HG02973 (cell line): ENCODE measurements at regions not wholly inside any gene's neighbourhood (a gene's known extent, or its start where the extent isn't known, plus 50 kb on each side); places are given as distances from the start of the nearest gene placed in this dataset.
"Not testable (repeated sequence)": the region's sequence is repeated elsewhere in the genome, so short reads cannot be mapped to it uniquely, and the experiment has no call there.

Experiments used
- ATAC-seq: cut with Tn5 transposase; IDR thresholded peaks from one replicate; pipeline ENCODE4 v1.9.1; 2021; ENCODE audit warnings: moderate library complexity; ENCODE audit not compliant: unreplicated experiment

DNA sequence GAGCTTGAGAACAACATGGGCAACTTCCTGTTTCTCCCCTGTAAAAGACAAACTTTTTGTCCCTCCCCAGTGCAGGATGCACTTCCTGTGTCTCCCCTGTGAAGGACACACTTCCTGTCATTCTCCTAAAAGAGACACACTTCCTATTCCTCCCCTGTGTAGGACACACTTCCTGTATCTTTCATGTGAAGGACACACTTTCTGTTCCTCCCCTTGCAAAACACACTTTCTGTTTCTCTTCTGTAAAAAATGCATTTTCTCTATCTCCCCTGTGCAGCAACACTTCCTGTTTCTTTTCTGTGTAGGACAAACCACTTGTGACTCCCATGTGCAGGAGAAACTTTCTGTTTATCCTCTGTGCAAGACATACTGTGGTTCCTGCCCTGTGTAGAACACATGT, 488.6 kb upstream of the USP9Y start:
- ATAC-seq = no peak

DNA sequence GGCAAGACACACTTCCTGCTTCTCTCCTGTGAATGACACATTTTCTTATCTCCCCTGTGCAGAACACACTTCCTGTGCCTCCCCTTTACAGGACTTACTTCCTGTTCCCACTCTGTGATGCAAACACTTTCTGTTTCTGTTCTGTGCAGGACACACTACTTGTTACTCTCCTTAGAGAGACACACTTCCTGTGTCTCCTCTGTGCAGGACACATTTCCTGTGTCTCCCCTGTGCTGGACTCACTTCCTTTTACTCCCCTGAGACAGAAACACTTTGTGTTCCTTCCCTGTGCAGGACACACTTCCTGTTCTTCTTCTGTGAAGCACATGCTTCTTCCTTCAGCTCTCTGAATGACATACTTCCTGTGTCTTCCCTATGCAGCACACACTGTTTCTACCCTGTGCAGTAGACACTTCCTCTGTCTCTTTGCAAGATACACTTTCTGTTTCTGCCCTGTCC, 485.4 kb upstream of the USP9Y start:
- ATAC-seq = no peak

DNA sequence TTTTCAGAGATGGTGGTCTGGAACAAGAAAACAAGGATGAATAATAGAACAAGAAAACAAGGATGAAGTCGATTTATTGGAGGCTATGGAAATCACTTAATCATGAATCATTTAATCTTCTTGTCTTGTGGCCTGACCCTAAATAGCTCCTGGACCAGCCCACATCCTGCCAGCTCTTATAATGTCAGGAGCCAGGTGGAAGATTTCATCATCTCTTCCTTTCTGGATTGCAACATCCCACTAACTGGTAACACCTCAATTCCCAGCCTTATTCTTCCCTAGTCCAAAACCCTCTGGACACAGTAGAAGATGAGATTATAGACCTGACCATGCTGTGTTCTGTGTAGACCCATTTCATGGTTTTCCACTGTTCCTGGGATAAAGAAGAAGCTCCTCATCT, 470.1 kb upstream of the USP9Y start:
- ATAC-seq = no peak

DNA sequence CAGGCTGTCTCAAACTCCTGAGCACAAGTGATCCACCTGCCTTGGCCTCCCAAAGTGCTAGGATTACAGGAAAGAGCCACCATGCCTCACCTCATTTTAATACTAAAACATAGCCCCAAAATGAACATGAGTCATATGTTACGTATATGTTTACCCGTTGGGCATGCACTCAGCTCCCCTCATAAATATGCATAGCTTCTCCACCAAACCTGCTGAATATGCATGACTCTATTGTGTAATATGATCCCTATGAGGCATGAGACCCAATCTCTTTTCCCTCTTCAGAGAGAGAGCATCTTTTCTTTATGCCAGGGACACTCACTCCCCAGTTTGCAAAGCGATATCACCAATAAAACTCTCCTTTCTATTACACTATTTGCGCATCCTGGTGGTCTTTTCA, 464.6 kb upstream of the USP9Y start:
- ATAC-seq = no peak

DNA sequence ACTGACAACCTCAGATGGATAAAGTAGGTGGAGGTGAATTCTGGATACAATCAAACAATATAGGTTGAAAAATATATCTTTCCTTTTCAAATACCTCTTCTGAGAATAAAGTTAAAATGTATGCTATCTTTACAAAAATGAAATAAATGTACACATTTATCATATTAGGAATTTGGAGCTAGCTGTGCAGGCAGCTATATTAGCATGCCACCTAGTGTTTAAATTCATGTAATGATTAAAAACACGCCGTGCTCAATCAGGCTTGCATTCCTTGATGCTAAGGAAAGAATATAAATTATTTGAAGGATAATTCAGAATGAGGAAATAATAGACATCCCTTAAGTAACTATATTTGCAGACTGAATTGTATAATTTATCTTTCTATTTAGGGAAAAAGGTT, 460.7 kb upstream of the USP9Y start:
- not testable (repeated sequence) for ATAC-seq

- ATAC-seq = no peak
Measured at GRCh38 chrY:12244146-12244545, 456.9 kb upstream of the USP9Y start.

DNA sequence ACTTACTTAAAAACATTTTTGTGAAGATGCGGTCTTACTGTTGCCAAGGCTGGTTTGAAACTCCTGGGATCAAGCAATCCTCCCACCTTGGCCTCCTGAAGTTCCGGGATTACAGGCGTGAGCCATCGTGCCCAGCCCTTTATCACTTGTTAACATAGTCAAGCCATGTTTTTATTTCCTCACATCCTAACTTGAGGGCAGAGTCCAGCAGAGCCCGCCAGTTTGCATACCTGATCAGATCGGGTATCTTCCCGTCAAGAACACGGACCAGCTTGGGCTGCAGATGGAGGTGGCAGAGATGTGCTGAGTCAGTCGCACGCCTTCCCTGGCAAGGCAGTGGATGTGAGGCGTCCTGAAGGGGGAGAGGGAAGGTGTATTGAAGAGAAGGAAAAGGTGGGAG, 447.3 kb upstream of the USP9Y start:
- ATAC-seq = no peak

GRCh38 chrY:12271162-12271561, 429.9 kb upstream of the USP9Y start:
- ATAC-seq = no peak

GRCh38 chrY:12285608-12286007, 415.4 kb upstream of the USP9Y start:
- no peak for ATAC-seq

DNA sequence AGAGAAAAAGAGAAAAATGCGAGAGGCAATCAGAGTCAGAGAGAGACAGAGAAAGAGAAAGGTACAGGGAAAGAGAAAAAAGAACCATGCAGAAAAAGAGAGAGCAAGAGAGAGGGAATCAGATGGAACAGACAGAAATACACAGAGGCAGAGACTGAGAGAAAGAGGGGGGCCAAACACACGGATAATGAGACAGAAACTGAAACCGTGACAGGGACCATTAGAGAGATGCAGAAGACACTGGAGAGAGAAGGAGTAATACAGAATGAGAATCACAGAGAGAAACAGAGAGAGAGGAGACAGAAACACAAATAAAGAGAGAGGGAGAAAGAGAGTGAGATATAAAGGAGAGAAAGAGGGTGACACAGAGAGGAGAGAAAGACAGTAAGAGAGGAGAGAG, 412.1 kb upstream of the USP9Y start:
- no peak for ATAC-seq

DNA sequence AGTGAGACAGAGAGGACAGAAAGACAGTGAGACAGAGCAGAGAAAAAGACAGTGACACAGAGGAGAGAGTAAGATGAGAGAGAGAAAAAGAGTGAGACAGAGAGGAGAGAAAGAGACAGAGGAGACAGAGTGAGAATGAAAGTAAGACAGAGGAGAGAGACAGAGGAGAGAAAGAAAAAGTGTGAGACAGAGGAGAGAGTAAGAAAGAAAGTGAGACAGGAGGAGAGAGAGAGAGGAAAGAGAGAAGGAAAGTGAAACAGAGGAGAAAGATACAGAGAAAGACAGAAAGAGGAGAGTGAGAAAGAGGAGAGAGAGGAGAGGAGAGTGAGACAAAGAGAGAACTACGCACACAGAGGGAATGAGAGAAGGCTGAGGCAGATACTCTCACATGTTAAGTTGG, 411.6 kb upstream of the USP9Y start:
- ATAC-seq = no peak

DNA sequence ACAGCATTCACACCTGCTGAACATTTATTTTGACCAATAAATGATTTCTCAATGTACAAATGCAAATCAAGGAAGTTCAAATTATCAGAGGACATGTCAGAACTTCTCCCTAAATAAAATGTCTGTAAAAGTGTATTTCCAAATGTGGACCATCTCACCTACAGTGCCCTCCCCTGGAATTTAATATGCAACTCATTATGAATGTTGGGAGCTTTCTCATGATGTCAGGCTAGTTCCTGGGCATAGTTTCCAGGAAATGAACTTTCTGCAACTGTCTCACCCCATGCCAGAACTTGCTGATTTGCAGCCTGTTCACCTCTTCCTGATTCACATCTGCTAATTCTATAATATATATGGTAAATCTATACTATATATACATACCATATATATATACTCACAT, 408.5 kb upstream of the USP9Y start:
- no peak for ATAC-seq

DNA sequence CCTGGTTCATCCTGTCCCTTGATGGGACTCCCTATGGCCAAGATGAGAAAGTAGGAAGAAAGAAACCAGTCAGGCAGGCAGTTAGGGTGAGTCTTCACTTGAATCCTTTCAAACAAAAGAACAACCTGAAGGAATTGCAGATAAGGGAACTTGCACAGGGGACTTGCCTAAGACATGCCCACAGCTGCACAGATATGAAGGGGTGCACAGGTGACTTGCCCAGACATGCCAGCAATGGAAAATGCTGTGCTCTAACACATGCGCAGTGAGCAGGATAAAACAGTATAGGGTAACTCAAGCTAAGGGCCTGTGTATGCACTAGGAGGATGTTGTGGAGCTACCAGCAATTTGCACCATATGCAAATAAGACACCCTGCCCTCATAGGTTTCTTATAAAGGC, 404.6 kb upstream of the USP9Y start:
- no peak for ATAC-seq

GRCh38 chrY:12299796-12300195, 401.2 kb upstream of the USP9Y start:
- not testable (repeated sequence) for ATAC-seq

DNA sequence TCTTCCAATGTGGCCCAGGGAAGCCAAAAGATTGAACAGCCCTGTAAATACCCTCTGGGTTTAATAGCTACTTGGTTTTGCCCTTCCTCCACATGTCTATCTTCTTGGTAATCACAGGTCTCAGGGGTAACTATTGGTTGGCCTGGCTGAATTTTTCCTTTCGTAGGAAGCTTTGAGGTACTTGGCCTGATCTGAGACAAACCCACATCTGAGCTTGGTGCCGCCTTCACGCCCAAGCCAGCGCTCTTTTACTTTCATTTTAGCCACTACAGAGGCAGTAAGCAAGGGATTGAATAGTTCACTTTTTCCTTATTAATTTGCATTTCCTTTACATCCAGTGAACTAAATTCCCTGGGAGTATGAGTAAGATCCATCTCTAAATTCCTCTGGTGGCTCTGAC, 397.6 kb upstream of the USP9Y start:
- ATAC-seq = no peak

- no peak for ATAC-seq
Measured at GRCh38 chrY:12305456-12305855, 395.6 kb upstream of the USP9Y start.

DNA sequence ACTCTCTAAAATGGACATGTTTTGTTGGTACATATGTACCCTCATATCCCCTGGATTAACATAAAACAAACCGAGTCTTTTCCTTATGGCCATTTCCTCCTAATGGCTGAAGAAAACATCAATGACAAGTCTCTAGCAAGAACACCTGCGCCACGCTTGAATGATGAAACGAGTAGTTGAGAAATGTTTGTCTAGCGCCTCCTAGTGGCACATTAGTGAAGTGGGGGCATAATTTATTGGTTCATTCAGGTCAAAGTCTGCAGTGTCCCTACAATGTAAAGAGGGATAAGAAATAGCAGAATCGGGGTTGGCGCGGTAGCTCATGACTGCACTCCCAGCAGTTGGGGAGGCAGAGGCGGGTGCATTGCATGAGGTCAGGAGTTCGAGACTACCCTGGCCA, 391.8 kb upstream of the USP9Y start:
- no peak for ATAC-seq

DNA sequence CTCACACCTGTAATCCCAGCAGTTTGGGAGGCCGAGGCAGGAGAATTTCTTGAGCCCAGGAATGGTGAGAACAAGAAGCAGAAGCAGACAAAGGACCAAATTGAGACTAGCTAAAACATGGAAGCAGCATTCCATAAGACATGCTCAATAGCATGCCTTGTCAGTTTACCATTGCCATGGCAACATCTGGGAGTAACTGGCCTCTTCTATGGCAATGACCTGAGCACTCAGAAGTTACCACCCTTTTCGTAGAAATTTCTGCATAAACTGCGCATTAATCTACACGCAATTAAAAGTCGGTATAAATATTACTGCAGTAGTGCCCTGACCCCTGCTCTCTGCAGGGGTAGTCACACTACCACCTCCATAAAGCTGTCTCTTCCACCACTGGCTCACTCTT, 390.2 kb upstream of the USP9Y start:
- no peak for ATAC-seq

GRCh38 chrY:12327751-12328150, 373.3 kb upstream of the USP9Y start:
- ATAC-seq = no peak

DNA sequence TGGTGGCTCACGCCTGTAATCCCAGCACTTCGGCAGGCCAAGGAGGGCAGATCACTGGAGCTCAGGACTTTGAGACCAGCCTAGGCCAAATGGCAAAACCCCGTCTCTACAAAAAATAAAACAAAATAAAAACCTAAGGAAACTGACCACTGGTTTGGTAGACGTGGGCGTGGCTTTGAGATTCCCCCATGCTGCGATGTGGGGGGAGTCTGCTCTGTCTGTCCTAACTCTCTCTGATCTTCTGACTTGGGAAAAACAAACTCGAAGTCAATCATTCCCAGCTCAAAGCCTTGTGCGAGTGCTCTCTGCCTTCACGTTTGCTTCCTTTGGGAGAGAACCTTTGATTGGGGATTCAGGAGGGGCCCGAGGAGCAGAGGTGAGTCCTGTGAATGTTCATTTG, 369.1 kb upstream of the USP9Y start:
- ATAC-seq = not testable (repeated sequence)

- ATAC-seq = no peak
Measured at GRCh38 chrY:12343211-12343610, 357.8 kb upstream of the USP9Y start.

GRCh38 chrY:12348181-12348580, 352.9 kb upstream of the USP9Y start:
- ATAC-seq = no peak

DNA sequence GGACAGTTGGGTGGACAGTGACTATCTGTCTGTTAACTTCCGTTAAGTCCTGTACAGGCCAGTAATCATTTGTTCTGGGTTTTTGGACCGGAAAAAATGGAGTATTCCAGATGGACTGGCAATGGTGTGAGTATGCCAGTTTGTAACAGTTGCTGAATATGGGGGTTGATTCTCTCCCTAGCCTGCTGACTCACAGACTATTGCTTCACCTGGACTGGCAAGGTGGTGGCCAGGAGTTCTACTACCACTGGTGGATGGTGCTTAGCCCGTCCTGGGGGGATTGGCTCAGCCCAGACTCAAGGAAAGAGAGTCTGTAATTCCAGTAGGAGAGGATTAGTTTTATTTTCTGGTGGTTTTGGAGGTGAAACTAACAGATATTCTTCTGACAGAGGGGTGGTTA, 343.8 kb upstream of the USP9Y start:
- no peak for ATAC-seq

DNA sequence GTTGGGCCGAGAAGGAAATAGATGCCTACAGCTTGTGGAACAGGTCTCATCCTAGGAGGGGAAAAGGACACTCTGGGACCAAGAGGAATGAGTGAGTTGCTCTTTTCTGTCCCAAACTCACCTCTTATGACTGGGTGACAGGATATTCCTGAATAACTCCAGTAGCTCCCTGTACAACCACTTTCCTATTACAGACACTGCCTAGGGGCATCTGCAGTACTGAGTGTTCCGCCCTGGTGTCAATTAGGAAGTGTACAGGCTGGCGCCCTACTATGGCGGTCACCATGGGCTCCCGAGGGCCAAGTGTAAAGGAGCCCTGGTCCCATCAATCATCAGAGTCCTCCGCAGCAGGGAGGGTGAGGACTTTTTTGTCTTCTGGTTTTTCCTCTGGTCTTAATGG, 343.4 kb upstream of the USP9Y start:
- no peak for ATAC-seq
